H1 (cell line): ENCODE measurements at regions not wholly inside any gene's neighbourhood (a gene's known extent, or its start where the extent isn't known, plus 50 kb on each side); places are given as distances from the start of the nearest gene placed in this dataset.

Experiments used
- CTCF ChIA-PET: fragments of 300-600 bp; sonication (Branson Sonifier 250); formaldehyde crosslinking; loops from one replicate; lab custom pipeline; 2021; ENCODE audit not compliant: partially characterized antibody; lab: Charles Lee
- POLR2A ChIA-PET: fragments of 300-600 bp; sonication (Branson Sonifier 250); formaldehyde crosslinking; loops from one replicate; lab custom pipeline; 2021; ENCODE audit warnings: inconsistent platforms; ENCODE audit not compliant: partially characterized antibody; lab: Charles Lee
- DNase-seq, 2 experiments: peaks; one replicate each; pipeline versions ENCODE4 v3.0.0 to v3.0.0-alpha.2; 2010 to 2022; ENCODE audit warnings: low spot score in 2 of 2, low read depth in 1 of 2, mixed read lengths in 1 of 2
- FAIRE-seq: peaks from 2 replicates; lab custom pipeline; 2011; peaks lifted over from hg19 to GRCh38; lab: Jason Lieb, UNC
- H2AFZ ChIP-seq: 2 replicates; pipeline ENCODE4 v1.8.1; 2012; ENCODE audit warnings: low read length, inconsistent platforms
- H2AK5ac ChIP-seq: 2 replicates; pipeline ENCODE4 v1.6.1; 2013; ENCODE audit warnings: low read depth, low read length
- H2BK120ac ChIP-seq: replicated peaks from 2 replicates; pipeline ENCODE3; 2013; ENCODE audit warnings: low read depth, low read length, inconsistent platforms
- H2BK12ac ChIP-seq: 2 replicates; pipeline ENCODE4 v1.6.1; 2013; ENCODE audit warnings: low read depth, low read length
- H2BK15ac ChIP-seq: 2 replicates; pipeline ENCODE4 v1.6.1; 2013; ENCODE audit warnings: low read length
- H2BK20ac ChIP-seq: 2 replicates; pipeline ENCODE4 v1.6.1; 2013; ENCODE audit warnings: low read length
- H2BK5ac ChIP-seq: 2 replicates; pipeline ENCODE4 v1.6.1; 2013; ENCODE audit warnings: low read depth, low read length
- H3K14ac ChIP-seq: 2 replicates; pipeline ENCODE4 v1.6.1; 2013; ENCODE audit warnings: inconsistent platforms; ENCODE audit not compliant: insufficient read length
- H3K18ac ChIP-seq: 2 replicates; pipeline ENCODE4 v1.6.1; 2013; ENCODE audit warnings: low read length; ENCODE audit errors: extremely low read depth
- H3K23ac ChIP-seq: 2 replicates; pipeline ENCODE4 v1.6.1; 2013; ENCODE audit warnings: inconsistent platforms; ENCODE audit not compliant: insufficient read length
- H3K23me2 ChIP-seq: 2 replicates; pipeline ENCODE4 v1.6.1; 2013; ENCODE audit warnings: low read depth, low read length
- H3K27ac ChIP-seq: 2 replicates; pipeline ENCODE4 v1.6.1; 2011; ENCODE audit warnings: low read depth, low read length, inconsistent platforms
- H3K27me3 ChIP-seq, 4 experiments: replicated peaks in 1 of 4; 1 replicate in 1 of 4; 2 replicates in 3 of 4; pipeline versions ENCODE4 v1.6.1 to v1.8.1; 2011 to 2013; ENCODE audit warnings: low read length in 3 of 4, mild to moderate bottlenecking in 3 of 4, inconsistent platforms in 2 of 4, mixed read lengths in 2 of 4, moderate library complexity in 1 of 4; ENCODE audit not compliant: control insufficient read depth in 3 of 4, insufficient read depth in 3 of 4; ENCODE audit errors: extremely low read depth in 1 of 4
- H3K36me3 ChIP-seq, 4 experiments: 2 replicates each; pipeline versions ENCODE4 v1.6.1 to v1.8.1; 2011 to 2013; ENCODE audit warnings: mild to moderate bottlenecking in 4 of 4, low read length in 3 of 4, moderate library complexity in 2 of 4, control low read depth in 1 of 4, inconsistent platforms in 1 of 4; ENCODE audit not compliant: insufficient read depth in 4 of 4, control insufficient read depth in 2 of 4
- H3K4ac ChIP-seq: replicated peaks from 2 replicates; pipeline ENCODE3; 2013; ENCODE audit warnings: low read length, low read depth, mixed read lengths, inconsistent platforms; ENCODE audit not compliant: insufficient read length
- H3K4me1 ChIP-seq, 4 experiments: replicated peaks in 1 of 4; 1 replicate in 1 of 4; 2 replicates in 3 of 4; pipeline versions ENCODE4 v1.6.1 to v1.8.1; 2011 to 2013; ENCODE audit warnings: low read length in 3 of 4, inconsistent platforms in 2 of 4, mixed read lengths in 1 of 4; ENCODE audit not compliant: insufficient read depth in 4 of 4, control insufficient read depth in 3 of 4
- H3K4me2 ChIP-seq, 2 experiments: 2 replicates each; pipeline versions ENCODE4 v1.6.1 to v1.8.1; 2011 to 2013; ENCODE audit warnings: low read depth in 2 of 2, low read length in 2 of 2, control low read depth in 1 of 2, inconsistent platforms in 1 of 2, mild to moderate bottlenecking in 1 of 2; ENCODE audit not compliant: insufficient read depth in 1 of 2
- H3K4me3 ChIP-seq, 4 experiments: fragments of 200-600, 300-600 bp in 1 of 4; sonication (generic), shearing (Covaris generic), sonication (Bioruptor Twin) in 1 of 4; 2 replicates each; pipeline versions ENCODE4 v1.5.1 to v1.8.1; 2011 to 2016; ENCODE audit warnings: low read length in 4 of 4, low read depth in 3 of 4, control low read depth in 2 of 4, inconsistent platforms in 2 of 4, mild to moderate bottlenecking in 2 of 4, mixed read lengths in 1 of 4, moderate library complexity in 1 of 4; ENCODE audit not compliant: insufficient read depth in 2 of 4; ENCODE audit errors: extremely low read depth in 1 of 4
- H3K56ac ChIP-seq: replicated peaks from 2 replicates; pipeline ENCODE3; 2013; ENCODE audit warnings: low read depth, mild to moderate bottlenecking, mixed read lengths, low read length, inconsistent platforms; ENCODE audit not compliant: insufficient read length
- H3K79me1 ChIP-seq: 2 replicates; pipeline ENCODE4 v1.6.1; 2013; ENCODE audit warnings: low read depth, low read length, control low read depth
- H3K79me2 ChIP-seq, 2 experiments: 2 replicates each; pipeline versions ENCODE4 v1.6.1 to v1.8.1; 2012 to 2013; ENCODE audit warnings: low read length in 2 of 2, mild to moderate bottlenecking in 2 of 2, inconsistent platforms in 1 of 2; ENCODE audit not compliant: insufficient read depth in 2 of 2, control insufficient read depth in 1 of 2
- H3K9ac ChIP-seq, 4 experiments: replicated peaks in 1 of 4; 1 replicate in 1 of 4; 2 replicates in 3 of 4; pipeline versions ENCODE4 v1.6.1 to v1.8.1; 2011 to 2013; ENCODE audit warnings: low read depth in 3 of 4, low read length in 3 of 4, control low read depth in 2 of 4, mild to moderate bottlenecking in 2 of 4, moderate library complexity in 2 of 4, inconsistent platforms in 1 of 4; ENCODE audit errors: extremely low read depth in 1 of 4
- H3K9me3 ChIP-seq, 2 experiments: 2 replicates each; pipeline versions ENCODE4 v1.6.1 to v1.8.1; 2012 to 2013; ENCODE audit warnings: mild to moderate bottlenecking in 2 of 2, moderate library complexity in 2 of 2, control low read depth in 1 of 2, inconsistent platforms in 1 of 2, low read depth in 1 of 2, low read length in 1 of 2, mixed read lengths in 1 of 2; ENCODE audit not compliant: insufficient read depth in 2 of 2
- H4K20me1 ChIP-seq, 2 experiments: replicated peaks in 1 of 2; 2 replicates each; pipeline versions ENCODE3 to v1.8.1; 2011 to 2013; ENCODE audit warnings: inconsistent platforms in 2 of 2, low read length in 2 of 2, mild to moderate bottlenecking in 1 of 2; ENCODE audit not compliant: insufficient read depth in 2 of 2, control insufficient read depth in 1 of 2
- H4K5ac ChIP-seq: 2 replicates; pipeline ENCODE4 v1.6.1; 2013; ENCODE audit warnings: low read length, low read depth, mixed read lengths, inconsistent platforms; ENCODE audit not compliant: insufficient read length
- H4K8ac ChIP-seq: 2 replicates; pipeline ENCODE4 v1.8.0; 2013; ENCODE audit warnings: mild to moderate bottlenecking, moderate library complexity, low read length, inconsistent platforms; ENCODE audit not compliant: insufficient read depth; ENCODE audit errors: extremely low read depth
- H4K91ac ChIP-seq: replicated peaks from 2 replicates; pipeline ENCODE3; 2013; ENCODE audit warnings: low read length, mixed read lengths, inconsistent platforms; ENCODE audit not compliant: insufficient read length
- BACH1 ChIP-seq: IDR thresholded peaks from 2 replicates; pipeline ENCODE4 v1.6.1; 2012; ENCODE audit warnings: low read length, improper control_type of control experiment
- CBX5 ChIP-seq: fragments of 300-800, 300-1000 bp; sonication (generic); IDR thresholded peaks from 2 replicates; pipeline ENCODE4 v1.7.1; 2016; ENCODE audit warnings: antibody characterized with exemption, low read length, low read depth
- CHD1 ChIP-seq: IDR thresholded peaks from 2 replicates; pipeline ENCODE4 v1.6.1; 2012; ENCODE audit warnings: low read depth, low read length, improper control_type of control experiment
- CREB1 ChIP-seq: IDR thresholded peaks from 2 replicates; pipeline ENCODE4 v1.6.1; 2012; ENCODE audit warnings: inconsistent platforms
- HDAC2 ChIP-seq, 2 experiments: fragments of 300-600 bp in 1 of 2; sonication (generic) in 1 of 2; IDR thresholded peaks; 2 replicates each; pipeline ENCODE4 v1.6.1; 2011 to 2012; ENCODE audit warnings: low read depth in 2 of 2, low read length in 2 of 2, mild to moderate bottlenecking in 2 of 2, moderate library complexity in 2 of 2, borderline replicate concordance in 1 of 2, inconsistent platforms in 1 of 2
- JUND ChIP-seq: IDR thresholded peaks from 2 replicates; pipeline ENCODE4 v1.6.1; 2011; ENCODE audit warnings: mild to moderate bottlenecking, improper control_type of control experiment, low read length
- KDM1A ChIP-seq: fragments of 200-600, 300-600 bp; sonication (generic); IDR thresholded peaks from 2 replicates; pipeline ENCODE4 v1.7.1; 2016; ENCODE audit warnings: mild to moderate bottlenecking, low read length, borderline replicate concordance
- PHF8 ChIP-seq: fragments of 200-600 bp; sonication (generic); conservative IDR thresholded peaks from 2 replicates; pipeline ENCODE4 v1.7.1; 2012; ENCODE audit warnings: low read depth, mild to moderate bottlenecking, inconsistent platforms, low read length, moderate library complexity
- RAD21 ChIP-seq, 2 experiments: IDR thresholded peaks in 1 of 2; conservative IDR thresholded peaks in 1 of 2; 2 replicates each; pipeline ENCODE4 v1.6.1; 2011; ENCODE audit warnings: low read depth in 2 of 2, low read length in 2 of 2, improper control_type of control experiment in 1 of 2, inconsistent platforms in 1 of 2, mild to moderate bottlenecking in 1 of 2, moderate library complexity in 1 of 2
- SIRT6 ChIP-seq: IDR thresholded peaks from one replicate; pipeline ENCODE4 v1.7.1; 2012; ENCODE audit warnings: low read length, inconsistent platforms
- TEAD4 ChIP-seq: IDR thresholded peaks from 2 replicates; pipeline ENCODE4 v1.6.1; 2012; ENCODE audit warnings: low read depth, low read length, inconsistent platforms, mixed read lengths
- WGBS, 2 experiments: shearing (Covaris generic) in 1 of 2; methylation state at CpG; one replicate each; pipeline versions ENCODE4 v1.1.6 to v1.1.7; 2013 to 2015; ENCODE audit warnings: low lambda C conversion rate in 2 of 2, mixed read lengths in 2 of 2, inconsistent platforms in 1 of 2, low coverage in 1 of 2, missing lambda C conversion rate in 1 of 2; ENCODE audit not compliant: insufficient replicate concordance in 2 of 2, insufficient coverage in 1 of 2, insufficient read length in 1 of 2; ENCODE audit errors: extremely low coverage in 1 of 2, missing lambda C conversion rate in 1 of 2; 5-methylcytosine and 5-hydroxymethylcytosine counted together
- TF ChIP-seq, protein P1 (sequence below): IDR thresholded peaks from 2 replicates; pipeline ENCODE4 v1.6.1; 2011; ENCODE audit warnings: low read length, improper control_type of control experiment
- TF ChIP-seq, protein P2 (sequence below): IDR thresholded peaks from 2 replicates; pipeline ENCODE4 v1.6.1; 2012; ENCODE audit warnings: inconsistent platforms

DNA sequence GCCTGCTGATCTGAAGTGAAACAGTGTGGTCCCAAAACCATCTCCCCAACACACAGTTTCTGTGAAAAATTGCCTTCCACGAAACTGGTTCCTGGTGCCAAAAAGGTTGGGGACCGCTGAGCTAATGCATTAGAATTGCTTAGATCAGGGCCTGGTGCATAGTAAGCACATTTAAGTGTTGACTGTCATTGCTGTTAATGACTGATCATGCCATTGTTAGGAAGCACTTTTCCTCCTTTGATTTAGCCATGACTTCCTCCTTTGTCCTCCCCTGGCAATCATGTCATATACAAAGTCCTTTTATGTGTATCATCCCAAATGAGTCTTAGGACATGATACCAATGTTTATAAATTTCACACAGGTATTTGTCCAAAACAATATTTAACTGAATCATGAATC lies 81.5 kb upstream of the ATP11B start:
- Histone ChIP-seq H3K14ac (no peak overlapping the region), H2BK20ac (no peak overlapping the region), H3K79me2 (no peaks in the 10 kb centered on the region), H3K56ac (no peak overlapping the region), H3K4me1 (peaks cover 0 to 5% (median 0%) of the 10 kb centered on the region in 4 experiments; a peak in 1 of 7 replicates), H3K23ac (no peak overlapping the region), H2AK5ac (no peak overlapping the region), H3K18ac (no peak overlapping the region), H4K91ac (no peak overlapping the region), H2AFZ (no peak overlapping the region), H4K5ac (no peak overlapping the region), H3K4me3 (no peak overlapping the region), H2BK12ac (no peak overlapping the region), H3K27ac (no peak overlapping the region), H3K9me3 (no peaks in the 10 kb centered on the region), H4K8ac (no peak overlapping the region), H3K27me3 (no peaks in the 10 kb centered on the region), H3K4me2 (no peak overlapping the region), H3K9ac (no peak overlapping the region), H4K20me1 (no peaks in the 10 kb centered on the region), H3K23me2 (no peaks in the 10 kb centered on the region), H3K79me1 (no peaks in the 10 kb centered on the region), H2BK15ac (no peak overlapping the region), H2BK5ac (no peak overlapping the region), H3K4ac (no peak overlapping the region), H3K36me3 (no peaks in the 10 kb centered on the region), H2BK120ac (no peak overlapping the region)
- POLR2A ChIA-PET, result no interaction called here
- WGBS, 2 experiments, result 84% methylated on average over 2 of the region's 2 CpGs; no CpG with 5 or more reads in 1 of the 2 experiments
- no peak for FAIRE-seq
- CTCF ChIA-PET, result interaction anchor here (0.6 to 3.2 kb wide), 11 partner anchors 10 to 270 kb away, joined by 3 to 30 read pairs (median 4); no protein-coding TSS in a partner anchor
- DNase-seq, result no peak
- TF ChIP-seq HDAC2 (IDR thresholded peaks at IDR 0.05; ENCODE audit: borderline replicate concordance in 1 of 2, low read depth in 2 of 2, low read length in 2 of 2), result no peak
- TF ChIP-seq CREB1, result no peak
- TF ChIP-seq, protein P1, sequence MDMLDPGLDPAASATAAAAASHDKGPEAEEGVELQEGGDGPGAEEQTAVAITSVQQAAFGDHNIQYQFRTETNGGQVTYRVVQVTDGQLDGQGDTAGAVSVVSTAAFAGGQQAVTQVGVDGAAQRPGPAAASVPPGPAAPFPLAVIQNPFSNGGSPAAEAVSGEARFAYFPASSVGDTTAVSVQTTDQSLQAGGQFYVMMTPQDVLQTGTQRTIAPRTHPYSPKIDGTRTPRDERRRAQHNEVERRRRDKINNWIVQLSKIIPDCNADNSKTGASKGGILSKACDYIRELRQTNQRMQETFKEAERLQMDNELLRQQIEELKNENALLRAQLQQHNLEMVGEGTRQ, result no peak
- no peak for TF ChIP-seq JUND
- no peak for TF ChIP-seq SIRT6
- no peak for TF ChIP-seq CBX5
- no peak for TF ChIP-seq PHF8
- TF ChIP-seq KDM1A, result no peak
- TF ChIP-seq RAD21 (IDR thresholded peaks at IDR 0.05 in 1 of 2, conservative IDR thresholded peaks at IDR 0.05 in 1 of 2; ENCODE audit: low read depth in 2 of 2, low read length in 2 of 2), result no peak
- no peak for TF ChIP-seq TEAD4
- TF ChIP-seq, protein P2, sequence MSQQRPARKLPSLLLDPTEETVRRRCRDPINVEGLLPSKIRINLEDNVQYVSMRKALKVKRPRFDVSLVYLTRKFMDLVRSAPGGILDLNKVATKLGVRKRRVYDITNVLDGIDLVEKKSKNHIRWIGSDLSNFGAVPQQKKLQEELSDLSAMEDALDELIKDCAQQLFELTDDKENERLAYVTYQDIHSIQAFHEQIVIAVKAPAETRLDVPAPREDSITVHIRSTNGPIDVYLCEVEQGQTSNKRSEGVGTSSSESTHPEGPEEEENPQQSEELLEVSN, result no peak
- TF ChIP-seq BACH1, result no peak
- no peak for TF ChIP-seq CHD1
